Gastrocnemius medialis (tissue), 4 donors: ENCODE measurements at regions not wholly inside any gene's neighbourhood (a gene's known extent, or its start where the extent isn't known, plus 50 kb on each side); places are given as distances from the start of the nearest gene placed in this dataset.

Experiments
- ATAC-seq, 2 donors: fragments of 150-250 bp; one replicate each; pipeline ENCODE4 v1.9.1; 2016
- DNase-seq, 2 donors: peaks; one replicate each; pipeline ENCODE4 v3.0.0-alpha.2; 2019
- H3K27ac ChIP-seq, 4 donors: fragments of 200-600 bp; sonication (generic); 1 replicate in 1 of 4; 2 replicates in 3 of 4; pipeline ENCODE4 v1.5.1; 2016 to 2018; ENCODE audit warnings: mild to moderate bottlenecking in 2 of 4, moderate library complexity in 1 of 4
- H3K27me3 ChIP-seq, 3 donors: fragments of 200-600 bp; sonication (generic) in 2 of 3; 1 replicate in 1 of 3; 2 replicates in 2 of 3; pipeline versions ENCODE4 v1.5.1 to v1.6.0; 2016 to 2019; ENCODE audit warnings: mild to moderate bottlenecking in 1 of 3, moderate library complexity in 1 of 3
- H3K36me3 ChIP-seq, 2 donors: fragments of 200-600 bp; sonication (generic) in 1 of 2; one replicate each; pipeline ENCODE4 v1.5.1; 2017 to 2018
- H3K4me1 ChIP-seq, 2 donors: fragments of 200-600 bp; sonication (generic) in 1 of 2; one replicate each; pipeline ENCODE4 v1.5.1; 2016 to 2017; ENCODE audit warnings: mild to moderate bottlenecking in 2 of 2
- H3K4me3 ChIP-seq, 4 donors: fragments of 200-600 bp; sonication (generic) in 3 of 4; 1 replicate in 1 of 4; 2 replicates in 3 of 4; pipeline ENCODE4 v1.5.1; 2016 to 2019; ENCODE audit warnings: mild to moderate bottlenecking in 2 of 4
- H3K9me3 ChIP-seq, 3 donors: fragments of 200-600 bp; sonication (generic) in 2 of 3; 1 replicate in 1 of 3; 2 replicates in 2 of 3; pipeline ENCODE4 v1.5.1; 2016 to 2019
- POLR2A ChIP-seq, 2 donors: fragments of 450-650 bp; IDR thresholded peaks; one replicate each; pipeline ENCODE4 v1.6.1; 2017; ENCODE audit warnings: antibody characterized with exemption in 2 of 2, mild to moderate bottlenecking in 2 of 2, moderate library complexity in 2 of 2
- in situ Hi-C, 4 donors: fragments of 200-750 bp; cut with MboI; loops; one replicate each; pipeline versions ENCODE4 v1.15.0 to v1.8.0; 2017; ENCODE audit warnings: low sequenced_read_pairs in 4 of 4
- intact Hi-C: fragments of 100-400 bp; cut with DNase I; formaldehyde crosslinking; loops from one replicate; pipeline ENCODE4 v1.15.1; 2023; ENCODE audit warnings: low total_unique reads
- TF ChIP-seq, protein P1 (sequence below), 5 experiments: fragments of 450-650 bp in 3 of 5; fragments of 200-600 bp in 2 of 5; sonication (generic) in 2 of 5; IDR thresholded peaks in 4 of 5; conservative IDR thresholded peaks in 1 of 5; 1 replicate in 4 of 5; 2 replicates in 1 of 5; pipeline ENCODE4 v1.5.1; 2016 to 2019; ENCODE audit warnings: antibody characterized with exemption in 5 of 5, mild to moderate bottlenecking in 3 of 5, moderate library complexity in 3 of 5

DNA sequence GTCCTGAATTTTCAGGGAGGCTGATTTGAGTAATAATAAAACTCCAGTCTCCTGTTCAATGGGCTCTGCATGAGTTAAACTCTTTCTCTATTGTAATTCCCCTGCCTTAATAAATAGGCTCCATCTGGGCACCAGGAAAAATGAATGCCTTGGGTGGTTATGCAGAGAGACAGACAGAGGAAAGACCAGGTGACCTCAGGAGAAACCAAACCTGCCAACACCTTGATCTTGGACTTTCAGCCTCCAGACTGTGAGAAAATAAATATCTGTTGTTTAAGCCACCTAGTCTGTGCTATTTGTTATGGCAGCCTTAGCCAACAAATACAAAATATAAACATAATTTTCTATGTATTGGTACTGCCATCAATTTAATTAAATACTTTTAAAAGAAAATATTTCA is 64.8 kb upstream of the RAP2B start:
- Histone ChIP-seq H3K4me1 (no peaks in the 10 kb centered on the region), H3K27me3 (no peaks in the 10 kb centered on the region), H3K36me3 (no peaks in the 10 kb centered on the region), H3K4me3 (no peak overlapping the region), H3K9me3 (no peaks in the 10 kb centered on the region), H3K27ac (no peak overlapping the region)
- in situ Hi-C loops (no loop called here), intact Hi-C loops (no loop called here)
- DNase-seq (no peak), ATAC-seq (no peak)
- TF ChIP-seq POLR2A (IDR thresholded peaks at IDR 0.05), result no peak
- TF ChIP-seq, protein P1, sequence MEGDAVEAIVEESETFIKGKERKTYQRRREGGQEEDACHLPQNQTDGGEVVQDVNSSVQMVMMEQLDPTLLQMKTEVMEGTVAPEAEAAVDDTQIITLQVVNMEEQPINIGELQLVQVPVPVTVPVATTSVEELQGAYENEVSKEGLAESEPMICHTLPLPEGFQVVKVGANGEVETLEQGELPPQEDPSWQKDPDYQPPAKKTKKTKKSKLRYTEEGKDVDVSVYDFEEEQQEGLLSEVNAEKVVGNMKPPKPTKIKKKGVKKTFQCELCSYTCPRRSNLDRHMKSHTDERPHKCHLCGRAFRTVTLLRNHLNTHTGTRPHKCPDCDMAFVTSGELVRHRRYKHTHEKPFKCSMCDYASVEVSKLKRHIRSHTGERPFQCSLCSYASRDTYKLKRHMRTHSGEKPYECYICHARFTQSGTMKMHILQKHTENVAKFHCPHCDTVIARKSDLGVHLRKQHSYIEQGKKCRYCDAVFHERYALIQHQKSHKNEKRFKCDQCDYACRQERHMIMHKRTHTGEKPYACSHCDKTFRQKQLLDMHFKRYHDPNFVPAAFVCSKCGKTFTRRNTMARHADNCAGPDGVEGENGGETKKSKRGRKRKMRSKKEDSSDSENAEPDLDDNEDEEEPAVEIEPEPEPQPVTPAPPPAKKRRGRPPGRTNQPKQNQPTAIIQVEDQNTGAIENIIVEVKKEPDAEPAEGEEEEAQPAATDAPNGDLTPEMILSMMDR (IDR thresholded peaks at IDR 0.05 in 4 of 5, conservative IDR thresholded peaks at IDR 0.05 in 1 of 5), result no peak

DNA sequence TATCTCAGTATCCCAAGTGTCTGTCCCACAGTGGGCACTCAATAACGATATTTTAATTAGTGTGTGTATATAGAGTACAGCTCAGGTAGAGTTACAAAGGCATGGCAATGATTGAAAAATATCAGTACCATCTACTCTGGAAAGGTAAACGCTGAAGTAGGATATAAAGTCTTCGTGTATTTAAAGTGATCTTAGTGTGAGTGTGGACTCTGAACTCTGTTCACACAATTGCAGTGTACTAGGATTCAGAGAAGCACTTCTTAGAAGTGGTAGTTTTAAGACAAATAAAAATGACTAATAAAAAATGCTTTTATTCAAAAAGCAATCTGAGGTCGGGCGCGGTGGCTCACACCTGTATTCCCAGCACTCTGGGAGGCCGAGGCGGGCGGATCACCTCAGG is 62.9 kb upstream of the RAP2B start:
- TF ChIP-seq POLR2A (IDR thresholded peaks at IDR 0.05), result no peak
- TF ChIP-seq, protein P1 (IDR thresholded peaks at IDR 0.05 in 4 of 5, conservative IDR thresholded peaks at IDR 0.05 in 1 of 5), result no peak
- H3K4me1 ChIP-seq, result no peaks in the 10 kb centered on the region
- H3K27me3 ChIP-seq, result no peaks in the 10 kb centered on the region
- ATAC-seq (no peak), DNase-seq (no peak)
- intact Hi-C loops, result no loop called here
- H3K9me3 ChIP-seq, result no peaks in the 10 kb centered on the region
- H3K4me3 ChIP-seq, result no peak overlapping the region
- in situ Hi-C loops, result no loop called here
- no peak overlapping the region for H3K27ac ChIP-seq
- no peaks in the 10 kb centered on the region for H3K36me3 ChIP-seq

DNA sequence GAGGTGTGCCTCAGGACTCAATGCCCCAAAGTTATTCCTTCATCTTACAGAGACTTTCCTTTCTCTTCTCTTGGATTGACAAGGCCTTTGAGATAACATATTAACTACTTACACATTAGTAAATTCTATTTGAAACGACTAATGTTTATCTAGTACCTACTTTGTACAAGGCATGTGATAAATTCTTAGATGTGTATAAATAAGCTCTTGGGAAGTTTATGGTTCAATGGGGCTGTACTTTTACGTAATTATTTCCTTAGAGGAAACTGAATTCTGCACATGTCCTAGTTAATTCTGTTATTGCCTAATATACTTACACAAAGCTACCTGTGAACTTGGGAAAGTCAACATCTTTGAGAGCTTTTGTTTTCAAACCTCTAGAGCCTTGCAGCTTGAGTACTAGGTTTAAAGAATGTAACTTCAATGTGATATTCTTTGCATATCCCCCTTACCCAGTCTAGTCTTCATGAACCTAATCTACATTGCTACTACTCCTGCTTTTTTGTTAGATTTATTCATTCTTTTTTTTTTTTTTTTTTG is 58.5 kb upstream of the RAP2B start:
- in situ Hi-C loops (no loop called here), intact Hi-C loops (no loop called here)
- TF ChIP-seq POLR2A (IDR thresholded peaks at IDR 0.05), result no peak
- TF ChIP-seq, protein P1 (IDR thresholded peaks at IDR 0.05 in 4 of 5, conservative IDR thresholded peaks at IDR 0.05 in 1 of 5), result no peak
- no peaks in the 10 kb centered on the region for H3K36me3 ChIP-seq
- no peaks in the 10 kb centered on the region for H3K4me1 ChIP-seq
- H3K27me3 ChIP-seq, result no peaks in the 10 kb centered on the region
- no peak overlapping the region for H3K27ac ChIP-seq
- no peak for DNase-seq
- ATAC-seq, result no peak
- H3K4me3 ChIP-seq, result no peak overlapping the region
- no peaks in the 10 kb centered on the region for H3K9me3 ChIP-seq

DNA sequence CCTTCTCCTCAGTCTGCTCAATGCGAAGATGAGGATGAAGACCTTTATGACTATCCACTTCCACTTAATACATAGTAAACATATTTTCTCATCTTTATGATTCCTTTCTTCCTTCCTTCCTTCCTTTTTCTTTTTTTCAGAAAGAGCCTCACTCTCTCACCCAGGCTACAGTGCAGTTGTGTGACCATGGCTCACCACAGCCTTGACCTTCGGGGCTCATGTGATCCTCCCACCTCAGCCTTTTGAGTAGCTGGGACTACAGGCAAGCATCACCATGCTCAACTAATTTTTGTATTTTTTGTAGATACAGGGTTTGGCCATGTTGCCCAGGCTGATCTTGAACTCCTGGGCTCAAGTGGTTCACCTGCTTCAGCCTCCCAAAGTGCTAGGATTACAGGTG is 52.0 kb upstream of the RAP2B start:
- in situ Hi-C loops, result no loop called here
- TF ChIP-seq, protein P1 (IDR thresholded peaks at IDR 0.05 in 4 of 5, conservative IDR thresholded peaks at IDR 0.05 in 1 of 5), result no peak
- intact Hi-C loops, result no loop called here

DNA sequence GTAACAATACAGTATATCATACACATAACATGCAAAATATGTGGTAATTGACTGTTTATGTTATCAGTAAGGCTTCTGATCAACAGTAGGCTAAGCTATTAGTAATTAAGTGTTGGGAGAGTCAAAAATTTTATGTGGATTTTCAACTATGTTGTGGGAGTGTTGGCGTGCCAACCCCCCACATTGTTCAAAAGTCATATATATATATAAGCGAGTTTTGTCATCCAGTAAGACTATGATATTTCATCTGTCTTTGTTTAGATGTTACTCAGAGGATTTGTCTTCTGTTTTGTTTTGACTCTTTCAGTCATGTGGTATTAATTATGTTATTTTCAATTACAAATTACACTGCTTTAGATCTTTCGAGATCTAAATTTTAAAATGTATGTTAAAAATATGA is 51.0 kb upstream of the RAP2B start:
- no peaks in the 10 kb centered on the region for H3K9me3 ChIP-seq
- H3K4me1 ChIP-seq, result no peaks in the 10 kb centered on the region
- H3K4me3 ChIP-seq, result no peak overlapping the region
- no peak overlapping the region for H3K27ac ChIP-seq
- H3K36me3 ChIP-seq, result no peaks in the 10 kb centered on the region
- in situ Hi-C loops, result no loop called here
- intact Hi-C loops, result no loop called here
- DNase-seq (no peak), ATAC-seq (no peak)
- TF ChIP-seq, protein P1 (IDR thresholded peaks at IDR 0.05 in 4 of 5, conservative IDR thresholded peaks at IDR 0.05 in 1 of 5), result no peak
- no peak for TF ChIP-seq POLR2A (IDR thresholded peaks at IDR 0.05)
- no peaks in the 10 kb centered on the region for H3K27me3 ChIP-seq

More for the DNA sequence above, 52.0 kb upstream of the RAP2B start:
- Histone ChIP-seq H3K4me1 (no peaks in the 10 kb centered on the region), H3K27me3 (no peaks in the 10 kb centered on the region), H3K4me3 (no peak overlapping the region), H3K27ac (no peak overlapping the region), H3K9me3 (no peaks in the 10 kb centered on the region), H3K36me3 (no peaks in the 10 kb centered on the region)
- DNase-seq, result no peak
- ATAC-seq, result no peak
